GM18526 (cell line): ENCODE measurements at regions not wholly inside any gene's neighbourhood (a gene's known extent, or its start where the extent isn't known, plus 50 kb on each side); places are given as distances from the start of the nearest gene placed in this dataset.

Experiments used
- POLR2A ChIP-seq: IDR thresholded peaks from 3 replicates; pipeline ENCODE4 v1.6.1; 2011; ENCODE audit not compliant: insufficient read length; ENCODE audit errors: extremely low read depth

GRCh38 chr4:53682908-53683307 lies 91.6 kb upstream of the LNX1 start:
- no peak for TF ChIP-seq POLR2A

DNA sequence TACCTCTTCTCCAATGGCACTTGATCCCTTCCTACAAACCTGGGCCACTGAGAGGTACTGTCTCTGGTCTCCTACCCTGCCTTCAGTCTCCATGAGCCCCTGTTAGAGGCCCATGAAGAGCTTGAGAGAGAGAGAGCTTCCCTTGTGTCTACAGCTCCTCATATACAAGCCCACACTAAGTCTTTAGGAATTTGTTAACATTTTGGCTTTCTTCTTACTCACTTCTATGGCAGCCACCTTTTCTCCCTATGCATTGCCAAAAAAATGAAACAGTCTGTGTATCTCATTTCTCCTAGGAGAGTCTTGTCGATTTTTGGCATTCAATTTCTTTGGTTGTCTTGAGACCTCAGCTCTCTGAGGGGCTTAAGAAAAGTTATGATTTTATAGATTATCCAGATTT lies 90.9 kb upstream of the LNX1 start:
- TF ChIP-seq POLR2A, result no peak

DNA sequence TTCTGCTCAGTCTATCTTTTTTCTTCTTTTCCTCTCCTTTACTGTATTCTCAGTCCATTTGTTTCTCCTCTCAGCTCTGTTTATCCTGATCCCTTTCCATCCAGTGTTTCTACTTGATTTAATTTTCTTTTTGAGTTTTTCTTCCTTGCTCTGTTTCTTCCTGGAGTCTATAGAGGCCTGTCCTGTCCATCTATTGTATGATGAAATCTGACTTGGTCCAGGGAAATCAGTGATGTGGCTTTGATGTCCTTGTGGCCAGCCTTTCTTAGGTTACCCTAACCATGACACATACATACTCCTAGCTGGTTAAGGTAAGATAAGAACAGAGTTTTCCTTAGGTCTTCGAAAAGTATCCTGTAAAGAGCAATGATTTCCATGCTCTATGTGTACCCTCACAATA lies 89.3 kb upstream of the LNX1 start:
- no peak for TF ChIP-seq POLR2A

DNA sequence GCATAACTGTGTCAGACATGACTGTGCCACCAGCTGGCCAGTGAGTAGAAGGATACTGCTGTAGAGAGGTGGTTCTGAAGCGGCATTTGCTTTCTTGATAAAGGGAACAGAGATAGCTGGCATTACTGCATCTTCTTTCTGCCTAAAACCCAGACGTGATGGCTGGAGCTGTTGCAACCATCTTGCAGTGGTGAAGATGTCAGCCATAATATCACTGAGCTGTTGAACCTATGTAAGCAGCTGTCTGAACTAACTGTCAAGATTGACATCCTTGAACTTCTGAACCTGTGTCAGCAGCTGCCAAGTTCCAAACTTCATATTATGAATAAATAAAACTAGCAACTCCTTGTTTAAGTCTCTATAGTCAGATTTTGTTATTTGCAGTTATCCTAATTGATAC lies 88.9 kb upstream of the LNX1 start:
- no peak for TF ChIP-seq POLR2A

GRCh38 chr4:53676402-53676871 lies 85.2 kb upstream of the LNX1 start:
- TF ChIP-seq POLR2A, result no peak

DNA sequence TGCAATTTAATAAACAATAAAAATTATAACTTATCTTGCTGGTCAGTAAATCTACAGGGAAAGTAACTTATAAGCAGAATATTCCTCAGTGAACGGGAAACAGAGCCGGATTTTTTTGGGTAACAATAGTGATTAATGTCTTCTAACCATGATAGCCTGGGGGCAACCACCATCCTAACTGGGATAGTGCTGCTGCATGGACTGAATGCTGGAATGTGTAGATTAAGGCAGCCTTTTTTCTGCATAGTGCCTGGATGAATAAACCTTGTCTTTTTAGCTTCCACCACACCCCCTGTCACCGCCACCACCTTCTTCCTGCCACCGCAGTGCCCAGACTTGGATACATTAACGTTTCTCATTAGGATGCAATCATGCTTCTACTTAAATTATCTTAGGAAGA lies 83.6 kb upstream of the LNX1 start:
- no peak for TF ChIP-seq POLR2A

DNA sequence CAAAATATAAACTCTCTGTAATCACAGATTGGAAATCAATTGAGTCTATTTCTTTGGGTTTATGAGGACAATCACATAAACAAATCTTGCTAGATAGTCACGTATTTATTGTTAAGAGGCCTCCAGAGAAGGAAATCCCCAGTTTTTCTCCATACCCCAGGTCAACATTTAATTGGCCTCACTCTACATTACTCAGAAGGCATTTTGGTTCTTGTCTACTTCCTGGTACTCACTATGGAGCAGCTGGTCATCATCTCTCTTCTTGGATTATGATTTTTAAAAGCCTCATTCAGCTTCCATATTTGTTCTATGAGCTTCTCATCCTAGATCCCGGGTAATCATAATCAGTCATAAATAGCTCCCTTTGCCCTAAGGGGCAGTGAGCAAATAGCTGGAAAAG lies 81.6 kb upstream of the LNX1 start:
- TF ChIP-seq POLR2A, result no peak

GRCh38 chr4:53671757-53672156 lies 80.5 kb upstream of the LNX1 start:
- no peak for TF ChIP-seq POLR2A

GRCh38 chr4:53659737-53660136 lies 68.5 kb upstream of the LNX1 start:
- no peak for TF ChIP-seq POLR2A

DNA sequence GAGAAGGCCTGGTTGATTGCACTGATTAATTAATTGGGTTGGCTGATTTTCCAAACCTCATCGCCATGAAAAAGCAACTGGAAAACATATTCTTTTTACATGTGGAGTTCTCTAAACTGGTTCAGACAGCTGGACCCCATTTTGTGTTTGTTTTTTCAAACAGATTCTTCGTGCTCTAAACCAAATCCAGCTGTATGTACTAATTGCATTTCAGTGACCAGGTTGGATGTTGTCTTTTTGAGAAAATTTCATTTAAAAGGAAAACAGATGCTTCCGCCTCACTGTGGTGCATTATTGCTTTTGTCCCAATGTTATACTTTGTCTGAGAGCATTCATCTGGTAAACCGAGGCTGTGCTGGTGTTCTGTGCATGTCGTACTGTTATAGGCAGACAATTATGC lies 67.8 kb upstream of the LNX1 start:
- no peak for TF ChIP-seq POLR2A

DNA sequence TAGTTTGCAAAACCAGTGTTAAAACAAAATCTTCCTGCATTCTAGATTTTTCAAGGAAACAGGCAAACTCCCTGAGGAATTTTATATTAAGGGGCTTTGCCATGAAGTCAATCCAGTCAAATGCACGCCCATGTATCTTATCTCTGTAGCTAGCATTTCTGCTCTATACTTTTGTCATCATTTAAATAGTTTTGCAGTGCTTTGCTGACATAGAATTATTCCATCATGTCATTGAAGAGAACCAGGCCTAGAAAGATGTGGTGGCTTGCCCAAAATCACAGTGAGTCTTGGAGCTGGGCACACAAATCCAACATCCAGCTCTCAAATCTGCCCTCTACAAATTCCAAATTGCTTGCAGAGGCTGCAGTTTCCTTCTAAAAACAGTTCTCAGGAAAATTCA lies 66.7 kb upstream of the LNX1 start:
- TF ChIP-seq POLR2A, result no peak

DNA sequence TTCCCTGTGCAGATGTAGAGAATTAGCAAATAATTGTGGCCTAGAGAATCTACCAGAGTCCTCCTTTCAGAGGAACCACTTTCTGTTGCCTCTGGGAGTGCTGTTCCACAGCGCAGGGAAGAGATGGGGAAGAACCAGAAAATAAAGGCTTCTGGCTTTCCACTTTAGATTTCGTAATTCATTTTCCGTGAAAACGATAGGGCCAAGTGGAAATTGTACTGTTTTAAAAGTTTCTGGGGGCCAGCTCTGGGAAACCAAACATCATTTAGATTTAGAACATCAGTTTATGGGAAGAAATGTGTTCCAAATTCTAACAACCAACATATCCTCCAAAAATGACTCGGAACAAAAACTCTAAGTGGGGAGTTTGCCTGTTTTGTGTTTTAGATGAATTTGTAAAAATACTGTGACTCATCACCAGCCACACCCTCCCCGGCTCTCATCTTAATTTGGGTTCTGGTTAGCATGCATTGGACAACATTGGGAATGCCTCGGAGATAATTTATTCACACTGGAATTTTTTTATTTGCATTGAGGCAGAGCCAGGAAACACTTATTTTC lies 65.2 kb upstream of the LNX1 start:
- TF ChIP-seq POLR2A, result no peak

GRCh38 chr4:53654300-53654758 lies 63.0 kb upstream of the LNX1 start:
- TF ChIP-seq POLR2A, result no peak

DNA sequence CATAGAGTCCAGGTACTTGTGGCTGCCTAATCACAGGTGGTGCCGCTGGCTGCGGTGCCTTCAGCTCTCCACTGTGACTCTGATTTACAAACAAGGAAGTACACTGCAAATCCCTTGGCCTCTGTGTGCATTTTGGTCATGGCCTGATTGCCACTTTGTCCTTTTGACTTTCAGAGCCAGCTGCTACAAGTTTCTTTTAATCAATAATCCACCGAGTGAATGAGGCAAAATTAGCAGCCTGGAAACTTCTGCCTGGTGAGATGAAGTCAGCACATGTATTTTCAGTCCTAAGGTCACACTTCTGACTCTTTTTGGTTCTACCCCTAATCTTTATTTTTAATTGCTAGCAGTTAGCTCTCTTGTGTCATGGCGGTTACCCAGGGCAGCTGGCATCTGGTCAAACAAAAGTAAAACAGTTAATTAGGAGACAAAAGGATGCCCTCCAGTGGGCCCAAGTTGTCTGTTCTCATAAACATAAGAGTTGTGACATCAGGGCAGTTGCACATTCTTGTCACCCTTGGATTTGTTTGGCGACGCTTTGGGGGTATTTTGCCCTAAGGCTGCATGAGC lies 62.3 kb upstream of the LNX1 start:
- no peak for TF ChIP-seq POLR2A

DNA sequence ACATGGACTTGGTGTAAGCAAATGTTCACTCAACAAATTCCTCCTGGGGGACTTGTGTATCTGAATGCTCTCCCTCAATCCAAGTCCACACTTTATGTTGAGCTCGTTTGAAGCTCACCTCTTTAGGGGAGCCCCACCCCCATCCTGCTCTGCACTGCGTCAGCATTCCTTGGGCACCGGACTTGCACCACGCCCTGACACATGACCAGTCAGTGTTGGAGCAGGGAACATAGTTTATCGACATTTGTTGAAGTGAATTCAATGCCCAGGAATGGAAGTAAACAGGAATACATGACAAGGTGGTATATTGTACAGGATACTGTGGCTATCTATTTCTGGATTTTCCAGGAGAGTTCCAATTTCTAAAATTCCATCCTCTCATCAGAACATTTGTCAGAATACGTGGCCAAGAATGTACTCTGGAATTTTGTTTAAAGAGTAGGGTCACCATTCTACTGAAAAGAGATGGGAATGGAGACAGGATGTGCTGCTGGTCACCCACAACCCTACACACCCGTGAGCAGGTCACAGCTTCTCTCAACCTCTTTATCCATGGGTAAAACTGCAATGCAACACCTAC lies 60.0 kb upstream of the LNX1 start:
- TF ChIP-seq POLR2A, result no peak

DNA sequence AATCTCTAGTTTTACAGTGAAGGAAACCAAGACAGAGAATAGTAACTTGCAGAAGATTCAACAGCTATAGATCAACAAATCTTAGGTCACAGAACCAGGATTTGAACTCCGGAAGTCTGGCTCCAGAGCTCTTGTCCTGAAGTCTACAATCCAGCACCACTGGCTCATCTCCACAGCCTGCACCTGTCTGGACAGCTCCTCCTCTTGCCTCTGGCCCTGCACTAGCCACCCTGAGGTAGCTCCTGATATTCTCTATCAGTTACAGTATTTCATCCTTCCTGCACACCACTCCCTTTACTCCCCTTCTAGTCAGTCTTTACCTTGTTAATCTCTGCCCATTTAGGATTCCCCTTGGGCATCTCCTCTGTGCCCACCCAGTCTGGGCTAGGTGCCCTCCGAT lies 58.1 kb upstream of the LNX1 start:
- no peak for TF ChIP-seq POLR2A

- TF ChIP-seq POLR2A, result no peak
Measured at GRCh38 chr4:53647547-53647946, 56.3 kb upstream of the LNX1 start.
